ENCODE measurements at regions not wholly inside any gene's neighbourhood (a gene's known extent, or its start where the extent isn't known, plus 50 kb on each side); places are given as distances from the start of the nearest gene placed in this dataset.

DNA sequence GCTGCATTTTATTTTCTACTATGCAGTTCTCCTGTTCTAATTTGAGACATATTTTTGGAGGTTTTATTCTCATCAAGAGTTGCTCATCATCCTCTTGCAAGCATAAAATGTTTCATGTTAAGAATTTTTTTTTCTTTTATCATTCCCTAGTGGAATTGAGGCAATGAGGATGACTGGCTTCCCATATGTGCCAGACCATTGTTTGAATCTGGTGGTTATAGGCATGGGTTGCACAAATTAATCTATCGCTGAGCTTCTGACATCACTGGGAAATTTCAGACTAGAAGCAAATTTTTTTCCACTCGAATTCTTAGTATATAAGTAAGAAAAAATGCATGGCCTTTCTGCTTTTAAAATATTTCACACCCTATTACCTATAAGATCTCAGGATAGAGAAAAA, 279.1 kb upstream of the PLSCR5 start:
- in situ Hi-C loops (cut with MboI; ENCODE audit: low sequenced_read_pairs) (no loop called here), dilution Hi-C loops (cut with HindIII; ENCODE audit: low sequenced_read_pairs, unreplicated experiment) (no loop called here), intact Hi-C loops (cut with micrococcal nuclease) (no loop called here)
- no peak overlapping the region for H3K4me3 ChIP-seq (ENCODE audit: insufficient read depth, low read depth, low read length)
- H3K36me3 ChIP-seq (ENCODE audit: control insufficient read depth, insufficient read depth, low read length), result no peaks in the 10 kb centered on the region
- no peak overlapping the region for H2BK15ac ChIP-seq (ENCODE audit: low read depth, low read length)
- ChIA-PET POLR2A (ENCODE audit: unreplicated experiment) (no interaction called here), CTCF (no interaction called here)
- no peak overlapping the region for H3K56ac ChIP-seq (ENCODE audit: extremely low read depth, insufficient read depth, low read length)
- DNase-seq (no peak), ATAC-seq (ENCODE audit: low read depth) (no peak)
- H2BK5ac ChIP-seq (ENCODE audit: low read depth, low read length, poor library complexity, severe bottlenecking), result no peak overlapping the region
- no CpG with 5 or more reads among the region's 2 CpGs for WGBS, 2 experiments (ENCODE audit: extremely low coverage in 2 of 2, insufficient read length in 1 of 2)
- H2AK9ac ChIP-seq (replicated peaks; ENCODE audit: low read depth, low read length, poor library complexity), result no peak overlapping the region
- no peak overlapping the region for H2AFZ ChIP-seq (replicated peaks; ENCODE audit: low read length, poor library complexity)
- H3K79me1 ChIP-seq (ENCODE audit: low read depth in 1 of 2, low read length in 2 of 2), result no peaks in the 10 kb centered on the region
- no peaks in the 10 kb centered on the region for H3K27me3 ChIP-seq (ENCODE audit: control insufficient read depth, insufficient read depth, low read length)
- no peaks in the 10 kb centered on the region for H3K4me1 ChIP-seq (ENCODE audit: control insufficient read depth, insufficient read depth, low read length)
- no peak overlapping the region for H4K5ac ChIP-seq (ENCODE audit: low read depth, low read length)
- H3K4me2 ChIP-seq (ENCODE audit: low read depth, low read length), result no peak overlapping the region
- no peak overlapping the region for H4K8ac ChIP-seq (ENCODE audit: low read depth in 2 of 2, low read length in 2 of 2)
- no peak overlapping the region for H4K91ac ChIP-seq (ENCODE audit: insufficient read depth, low read depth, low read length)
- no peak overlapping the region for H3K18ac ChIP-seq (ENCODE audit: low read depth, low read length)
- H3K27ac ChIP-seq (ENCODE audit: insufficient read depth, low read length), result no peak overlapping the region
- no peak overlapping the region for H3K4ac ChIP-seq (ENCODE audit: low read depth, low read length)
- no peaks in the 10 kb centered on the region for H3K9me1 ChIP-seq (ENCODE audit: insufficient read depth, low read length)
- no peak overlapping the region for H2BK120ac ChIP-seq (ENCODE audit: low read depth, low read length)
- no peak overlapping the region for H3K14ac ChIP-seq (replicated peaks; ENCODE audit: low read depth, low read length)
- no peaks in the 10 kb centered on the region for H3K9me3 ChIP-seq (ENCODE audit: control insufficient read depth, insufficient read depth, low read length)
- no peak overlapping the region for H2BK20ac ChIP-seq (ENCODE audit: low read depth, low read length)
- TF ChIP-seq RFX5 (IDR thresholded peaks at IDR 0.05; ENCODE audit: low read depth, low read length), result no peak
- no peak for TF ChIP-seq MXI1 (IDR thresholded peaks at IDR 0.05; ENCODE audit: borderline replicate concordance, low read depth, low read length)
- TF ChIP-seq, protein P1, sequence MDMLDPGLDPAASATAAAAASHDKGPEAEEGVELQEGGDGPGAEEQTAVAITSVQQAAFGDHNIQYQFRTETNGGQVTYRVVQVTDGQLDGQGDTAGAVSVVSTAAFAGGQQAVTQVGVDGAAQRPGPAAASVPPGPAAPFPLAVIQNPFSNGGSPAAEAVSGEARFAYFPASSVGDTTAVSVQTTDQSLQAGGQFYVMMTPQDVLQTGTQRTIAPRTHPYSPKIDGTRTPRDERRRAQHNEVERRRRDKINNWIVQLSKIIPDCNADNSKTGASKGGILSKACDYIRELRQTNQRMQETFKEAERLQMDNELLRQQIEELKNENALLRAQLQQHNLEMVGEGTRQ (IDR thresholded peaks at IDR 0.05; ENCODE audit: low read depth, low read length), result no peak
- no peak for TF ChIP-seq RAD21 (IDR thresholded peaks at IDR 0.05; ENCODE audit: low read length)
- no peak for TF ChIP-seq CEBPB (IDR thresholded peaks at IDR 0.05; ENCODE audit: low read depth, low read length)
- TF ChIP-seq MAZ (IDR thresholded peaks at IDR 0.05; ENCODE audit: borderline replicate concordance, low read depth, low read length), result no peak
- H3K23ac ChIP-seq (ENCODE audit: low read depth, low read length), result no peak overlapping the region
- no TSS peak for BruUV-seq (replicated peaks)
- H3K9ac ChIP-seq (ENCODE audit: low read depth, low read length), result no peak overlapping the region
- H4K20me1 ChIP-seq (ENCODE audit: insufficient read depth, low read length), result no peaks in the 10 kb centered on the region
- H2AK5ac ChIP-seq (ENCODE audit: low read depth, low read length), result no peak overlapping the region
